AG08396 (cell line): ENCODE measurements at regions not wholly inside any gene's neighbourhood (a gene's known extent, or its start where the extent isn't known, plus 50 kb on each side); places are given as distances from the start of the nearest gene placed in this dataset.
A peak's percentile ranks its signal among the peaks of the same experiment; 100 is the strongest.

ENCODE experiments used
- DNase-seq: peaks from one replicate; pipeline ENCODE4 v3.0.0; 2012; ENCODE audit warnings: low spot score, mixed read lengths

- no peak for DNase-seq
These were observed 49.7 kb downstream of the GLI2 start for GRCh38 chr2:120785228-120785966.

GRCh38 chr2:120786038-120786960 is 50.6 kb downstream of the GLI2 start:
- no peak for DNase-seq

GRCh38 chr2:120787111-120787821 is 51.6 kb downstream of the GLI2 start:
- no peak for DNase-seq

- DNase-seq, result no peak
These were observed 52.4 kb downstream of the GLI2 start for GRCh38 chr2:120787822-120788700.

GRCh38 chr2:120791243-120791961 is 55.7 kb downstream of the GLI2 start:
- no peak for DNase-seq

GRCh38 chr2:120791962-120792297 is 56.3 kb downstream of the GLI2 start:
- DNase-seq, result no peak

GRCh38 chr2:120793682-120794403 is 58.2 kb downstream of the GLI2 start:
- no peak for DNase-seq

- no peak for DNase-seq
These were observed 59.0 kb downstream of the GLI2 start for GRCh38 chr2:120794716-120795115.

GRCh38 chr2:120796094-120796493 is 60.4 kb downstream of the GLI2 start:
- no peak for DNase-seq

GRCh38 chr2:120797421-120798221 is 62.0 kb downstream of the GLI2 start:
- DNase-seq, result no peak

GRCh38 chr2:120798567-120799247 is 63.0 kb downstream of the GLI2 start:
- no peak for DNase-seq

GRCh38 chr2:120802158-120802557 is 66.5 kb downstream of the GLI2 start:
- peak; percentile 52 for DNase-seq

- DNase-seq, result no peak
These were observed 67.3 kb downstream of the GLI2 start for GRCh38 chr2:120802867-120803484.

GRCh38 chr2:120803764-120804335 is 68.2 kb downstream of the GLI2 start:
- DNase-seq, result no peak

GRCh38 chr2:120804459-120804858 is 68.8 kb downstream of the GLI2 start:
- DNase-seq, result no peak

- no peak for DNase-seq
These were observed 69.3 kb downstream of the GLI2 start for GRCh38 chr2:120805011-120805410.

GRCh38 chr2:120805602-120806001 is 69.9 kb downstream of the GLI2 start:
- peak; percentile 37 for DNase-seq

GRCh38 chr2:120807751-120808150 is 72.1 kb downstream of the GLI2 start:
- DNase-seq, result no peak
